Esophagus mucosa (tissue), 1 donor: ENCODE measurements at regions not wholly inside any gene's neighbourhood (a gene's known extent, or its start where the extent isn't known, plus 50 kb on each side); places are given as distances from the start of the nearest gene placed in this dataset.
A peak's percentile ranks its signal among the peaks of the same experiment; 100 is the strongest.
"Not testable (repeated sequence)": the region's sequence is repeated elsewhere in the genome, so short reads cannot be mapped to it uniquely, and the experiment has no call there.

Experiments used
- ATAC-seq: fragments of 200-7000 bp; cut with Tn5 transposase; one replicate; pipeline ENCODE4 v1.9.1; 2020
- donor health status: DM: yes; HTN: yes; CAD: no.

- ATAC-seq, result not testable (repeated sequence)
Observed at GRCh38 chr5:1579389-1579788, 55.6 kb upstream of the LPCAT1 start.

GRCh38 chr5:1576851-1577250 lies 53.1 kb upstream of the LPCAT1 start:
- ATAC-seq, result peak; percentile 22

GRCh38 chr5:1575991-1576714 lies 52.4 kb upstream of the LPCAT1 start:
- ATAC-seq, result peak; percentile 8

GRCh38 chr5:1575491-1575890 lies 51.7 kb upstream of the LPCAT1 start:
- ATAC-seq, result not testable (repeated sequence)

GRCh38 chr5:1574023-1574318 lies 50.2 kb upstream of the LPCAT1 start:
- peak; percentile 28 for ATAC-seq

GRCh38 chr5:1573217-1574022 lies 49.7 kb upstream of the LPCAT1 start:
- ATAC-seq, result not testable (repeated sequence)
